GM23248 (cell line): ENCODE measurements at regions not wholly inside any gene's neighbourhood (a gene's known extent, or its start where the extent isn't known, plus 50 kb on each side); places are given as distances from the start of the nearest gene placed in this dataset.

Experiments
- EZH2 ChIP-seq: fragments of 200-600 bp; sonication (generic); IDR thresholded peaks from 2 replicates; pipeline ENCODE4 v1.6.1; 2018; ENCODE audit warnings: antibody characterized with exemption, mild to moderate bottlenecking; ENCODE audit not compliant: insufficient read depth, poor library complexity, severe bottlenecking
- EZH2phosphoT487 ChIP-seq: fragments of 200-600 bp; sonication (generic); IDR thresholded peaks from 2 replicates; pipeline ENCODE4 v1.6.1; 2018; ENCODE audit warnings: antibody characterized with exemption, moderate library complexity, mild to moderate bottlenecking, low read depth; ENCODE audit not compliant: insufficient read depth

GRCh38 chr7:12493863-12494686, 76.4 kb upstream of the SCIN start:
- TF ChIP-seq EZH2phosphoT487, result no peak
- TF ChIP-seq EZH2, result no peak
